Esophagus squamous epithelium (tissue), 5 donors: ENCODE measurements at regions not wholly inside any gene's neighbourhood (a gene's known extent, or its start where the extent isn't known, plus 50 kb on each side); places are given as distances from the start of the nearest gene placed in this dataset.

Source experiments
- DNase-seq: peaks from one replicate; lab custom pipeline; 2025; lab: John Stamatoyannopoulos, UW
- H3K27ac ChIP-seq, 4 donors: fragments of 200-600 bp; sonication (generic); one replicate each; pipeline ENCODE4 v1.5.1; 2016 to 2019; ENCODE audit warnings: mild to moderate bottlenecking in 1 of 4
- H3K27me3 ChIP-seq, 4 donors: fragments of 200-600 bp; sonication (generic); 1 replicate in 3 of 4; 2 replicates in 1 of 4; pipeline versions ENCODE4 v1.5.1 to v1.6.0; 2017 to 2021; ENCODE audit warnings: antibody characterized with exemption in 1 of 4
- H3K36me3 ChIP-seq, 3 donors: fragments of 200-600 bp; sonication (generic); one replicate each; pipeline ENCODE4 v1.5.1; 2016 to 2019
- H3K4me1 ChIP-seq, 3 donors: fragments of 200-600 bp; sonication (generic); one replicate each; pipeline ENCODE4 v1.5.1; 2017 to 2019
- H3K4me3 ChIP-seq, 4 donors: fragments of 200-600 bp; sonication (generic); 1 replicate in 3 of 4; 2 replicates in 1 of 4; pipeline ENCODE4 v1.5.1; 2016 to 2019; ENCODE audit warnings: mild to moderate bottlenecking in 2 of 4, moderate library complexity in 1 of 4
- H3K9me3 ChIP-seq, 3 donors: fragments of 200-600 bp; sonication (generic); one replicate each; pipeline ENCODE4 v1.5.1; 2016 to 2019
- POLR2A ChIP-seq, 4 donors: fragments of 450-650 bp; IDR thresholded peaks; one replicate each; pipeline ENCODE4 v1.6.1; 2017; ENCODE audit warnings: antibody characterized with exemption in 4 of 4, mild to moderate bottlenecking in 4 of 4, moderate library complexity in 3 of 4
- WGBS, 2 donors: methylation state at CpG; one replicate each; pipeline ENCODE4 v1.1.5; 2018; 5-methylcytosine and 5-hydroxymethylcytosine counted together
- intact Hi-C: fragments of 100-400 bp; cut with DNase I; formaldehyde crosslinking; loops from one replicate; pipeline ENCODE4 v1.15.0; 2022
- TF ChIP-seq, protein P1 (sequence below), 6 experiments: fragments of 450-650 bp in 4 of 6; fragments of 200-600 bp in 2 of 6; sonication (generic) in 2 of 6; IDR thresholded peaks; one replicate each; pipeline ENCODE4 v1.5.1; 2016 to 2019; ENCODE audit warnings: antibody characterized with exemption in 6 of 6, mild to moderate bottlenecking in 4 of 6, moderate library complexity in 4 of 6
- donor health status: DM: yes; HTN: yes; CAD: no.

DNA sequence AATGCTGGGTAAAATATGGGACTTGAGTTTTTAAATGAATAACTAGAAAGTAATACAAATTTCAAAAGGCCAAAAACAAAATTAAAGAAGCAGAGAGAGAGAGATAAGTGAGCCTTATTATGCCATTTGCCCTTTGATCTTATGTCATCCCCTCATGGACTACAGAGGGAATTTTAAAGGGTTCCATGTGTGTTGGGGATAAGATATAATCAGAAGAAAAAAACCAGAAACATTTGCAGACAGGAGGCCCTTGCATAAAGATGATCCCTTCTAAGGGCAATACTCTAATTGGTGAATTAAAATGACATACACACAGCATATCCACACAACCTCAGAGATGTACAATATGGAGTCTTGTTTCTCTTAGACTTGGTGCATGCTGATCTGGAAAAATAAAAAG, 406.6 kb upstream of the LARGE1 start:
- intact Hi-C loops: no loop called here
- Histone ChIP-seq H3K4me3 (no peak overlapping the region), H3K27me3 (no peaks in the 10 kb centered on the region), H3K27ac (no peak overlapping the region), H3K36me3 (no peaks in the 10 kb centered on the region), H3K4me1 (no peaks in the 10 kb centered on the region), H3K9me3 (no peaks in the 10 kb centered on the region)
- DNase-seq: no peak
- no peak for TF ChIP-seq POLR2A (IDR thresholded peaks at IDR 0.05)
- TF ChIP-seq, protein P1, sequence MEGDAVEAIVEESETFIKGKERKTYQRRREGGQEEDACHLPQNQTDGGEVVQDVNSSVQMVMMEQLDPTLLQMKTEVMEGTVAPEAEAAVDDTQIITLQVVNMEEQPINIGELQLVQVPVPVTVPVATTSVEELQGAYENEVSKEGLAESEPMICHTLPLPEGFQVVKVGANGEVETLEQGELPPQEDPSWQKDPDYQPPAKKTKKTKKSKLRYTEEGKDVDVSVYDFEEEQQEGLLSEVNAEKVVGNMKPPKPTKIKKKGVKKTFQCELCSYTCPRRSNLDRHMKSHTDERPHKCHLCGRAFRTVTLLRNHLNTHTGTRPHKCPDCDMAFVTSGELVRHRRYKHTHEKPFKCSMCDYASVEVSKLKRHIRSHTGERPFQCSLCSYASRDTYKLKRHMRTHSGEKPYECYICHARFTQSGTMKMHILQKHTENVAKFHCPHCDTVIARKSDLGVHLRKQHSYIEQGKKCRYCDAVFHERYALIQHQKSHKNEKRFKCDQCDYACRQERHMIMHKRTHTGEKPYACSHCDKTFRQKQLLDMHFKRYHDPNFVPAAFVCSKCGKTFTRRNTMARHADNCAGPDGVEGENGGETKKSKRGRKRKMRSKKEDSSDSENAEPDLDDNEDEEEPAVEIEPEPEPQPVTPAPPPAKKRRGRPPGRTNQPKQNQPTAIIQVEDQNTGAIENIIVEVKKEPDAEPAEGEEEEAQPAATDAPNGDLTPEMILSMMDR (IDR thresholded peaks at IDR 0.05): no peak

GRCh38 chr22:34330432-34330831, 410.2 kb upstream of the LARGE1 start:
- no peak for TF ChIP-seq POLR2A (IDR thresholded peaks at IDR 0.05)
- TF ChIP-seq, protein P1 (IDR thresholded peaks at IDR 0.05): no peak
- Histone ChIP-seq H3K4me3 (no peak overlapping the region), H3K9me3 (peaks cover 0 to 21% (median 1%) of the 10 kb centered on the region in 3 donors), H3K27ac (no peak overlapping the region), H3K4me1 (no peaks in the 10 kb centered on the region), H3K27me3 (no peaks in the 10 kb centered on the region), H3K36me3 (no peaks in the 10 kb centered on the region)
- intact Hi-C loops: no loop called here
- no peak for DNase-seq
- whole genome bisulfite sequencing, 2 donors: 75 to 78% methylated on average over 4 of the region's 4 CpGs

GRCh38 chr22:34333285-34333684, 413.0 kb upstream of the LARGE1 start:
- no peak overlapping the region for H3K27ac ChIP-seq
- H3K4me3 ChIP-seq: no peak overlapping the region
- no peak for DNase-seq
- H3K36me3 ChIP-seq: no peaks in the 10 kb centered on the region
- no peaks in the 10 kb centered on the region for H3K4me1 ChIP-seq
- peaks cover 0 to 21% (median 5%) of the 10 kb centered on the region in 3 donors for H3K9me3 ChIP-seq
- H3K27me3 ChIP-seq: no peaks in the 10 kb centered on the region
- WGBS, 2 donors: 56 to 84% methylated on average over 4 of the region's 4 CpGs
- intact Hi-C loops: no loop called here
- no peak for TF ChIP-seq POLR2A (IDR thresholded peaks at IDR 0.05)
- TF ChIP-seq, protein P1 (IDR thresholded peaks at IDR 0.05): no peak

DNA sequence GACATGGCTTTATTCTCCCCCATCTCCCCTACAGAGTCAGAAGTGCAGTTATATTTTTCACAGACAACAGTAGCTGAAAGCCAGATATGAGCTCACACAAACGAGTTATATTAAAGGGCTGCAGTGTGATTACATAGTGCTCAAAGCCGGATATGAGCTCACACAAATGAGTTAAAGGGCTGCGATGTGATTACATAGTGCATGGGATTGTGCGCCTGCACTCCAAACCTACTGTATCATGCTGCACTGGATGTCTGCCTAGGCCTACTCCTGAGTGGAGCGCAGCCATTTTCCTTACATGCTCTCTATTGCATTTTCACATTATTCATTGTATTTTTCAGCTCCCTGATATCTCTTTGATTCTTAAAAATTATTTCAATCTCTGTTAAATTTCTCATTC, 414.6 kb upstream of the LARGE1 start:
- DNase-seq: no peak
- H3K9me3 ChIP-seq: peaks cover 0 to 21% (median 5%) of the 10 kb centered on the region in 3 donors
- no peaks in the 10 kb centered on the region for H3K36me3 ChIP-seq
- no peaks in the 10 kb centered on the region for H3K4me1 ChIP-seq
- H3K27ac ChIP-seq: no peak overlapping the region
- no peak overlapping the region for H3K4me3 ChIP-seq
- TF ChIP-seq, protein P1 (IDR thresholded peaks at IDR 0.05): no peak
- no peak for TF ChIP-seq POLR2A (IDR thresholded peaks at IDR 0.05)
- intact Hi-C loops: no loop called here
- no peaks in the 10 kb centered on the region for H3K27me3 ChIP-seq
- 69 to 71% methylated on average over 5 of the region's 5 CpGs for WGBS, 2 donors

- H3K27ac ChIP-seq: no peak overlapping the region
- 11 to 17% methylated on average over 1 of the region's 1 CpG for WGBS, 2 donors
- TF ChIP-seq, protein P1 (IDR thresholded peaks at IDR 0.05): no peak
- no peak for TF ChIP-seq POLR2A (IDR thresholded peaks at IDR 0.05)
- H3K4me3 ChIP-seq: no peak overlapping the region
- intact Hi-C loops: no loop called here
- DNase-seq: no peak
- H3K36me3 ChIP-seq: no peaks in the 10 kb centered on the region
- no peaks in the 10 kb centered on the region for H3K4me1 ChIP-seq
- H3K27me3 ChIP-seq: no peaks in the 10 kb centered on the region
- H3K9me3 ChIP-seq: no peaks in the 10 kb centered on the region
These were observed 424.4 kb upstream of the LARGE1 start for GRCh38 chr22:34344702-34345101.
